ENCODE measurements at regions not wholly inside any gene's neighbourhood (a gene's known extent, or its start where the extent isn't known, plus 50 kb on each side); places are given as distances from the start of the nearest gene placed in this dataset.

DNA sequence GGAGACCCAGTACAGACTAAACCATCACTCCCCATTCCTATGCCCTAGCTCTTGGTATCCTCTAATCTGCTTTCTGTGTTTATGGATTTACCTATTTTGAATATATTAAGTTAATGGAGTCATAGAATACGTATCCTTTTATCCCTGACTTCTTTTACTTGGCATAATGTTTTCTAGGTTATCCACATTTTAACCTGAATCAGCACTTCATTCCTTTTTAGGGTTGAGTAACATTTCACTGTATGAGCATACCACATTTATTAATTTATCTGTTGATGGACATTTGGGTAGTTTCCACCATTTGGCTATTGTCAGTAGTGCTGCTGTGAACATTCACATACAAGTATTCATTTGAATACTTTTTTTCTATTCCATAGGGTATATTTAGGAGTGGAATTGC lies 157.3 kb upstream of the CTNNA2 start:
- TF ChIP-seq, protein P1, sequence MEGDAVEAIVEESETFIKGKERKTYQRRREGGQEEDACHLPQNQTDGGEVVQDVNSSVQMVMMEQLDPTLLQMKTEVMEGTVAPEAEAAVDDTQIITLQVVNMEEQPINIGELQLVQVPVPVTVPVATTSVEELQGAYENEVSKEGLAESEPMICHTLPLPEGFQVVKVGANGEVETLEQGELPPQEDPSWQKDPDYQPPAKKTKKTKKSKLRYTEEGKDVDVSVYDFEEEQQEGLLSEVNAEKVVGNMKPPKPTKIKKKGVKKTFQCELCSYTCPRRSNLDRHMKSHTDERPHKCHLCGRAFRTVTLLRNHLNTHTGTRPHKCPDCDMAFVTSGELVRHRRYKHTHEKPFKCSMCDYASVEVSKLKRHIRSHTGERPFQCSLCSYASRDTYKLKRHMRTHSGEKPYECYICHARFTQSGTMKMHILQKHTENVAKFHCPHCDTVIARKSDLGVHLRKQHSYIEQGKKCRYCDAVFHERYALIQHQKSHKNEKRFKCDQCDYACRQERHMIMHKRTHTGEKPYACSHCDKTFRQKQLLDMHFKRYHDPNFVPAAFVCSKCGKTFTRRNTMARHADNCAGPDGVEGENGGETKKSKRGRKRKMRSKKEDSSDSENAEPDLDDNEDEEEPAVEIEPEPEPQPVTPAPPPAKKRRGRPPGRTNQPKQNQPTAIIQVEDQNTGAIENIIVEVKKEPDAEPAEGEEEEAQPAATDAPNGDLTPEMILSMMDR (IDR thresholded peaks at IDR 0.05) = no peak
- TF ChIP-seq POLR2A (IDR thresholded peaks at IDR 0.05) = no peak

All from tibial nerve (tissue), 3 donors.